GM12801 (cell line): ENCODE measurements at regions not wholly inside any gene's neighbourhood (a gene's known extent, or its start where the extent isn't known, plus 50 kb on each side); places are given as distances from the start of the nearest gene placed in this dataset.

Source experiments
- CTCF ChIP-seq: IDR thresholded peaks from one replicate; pipeline ENCODE4 v1.5.1; 2011; ENCODE audit warnings: control low read depth; ENCODE audit not compliant: insufficient read length; ENCODE audit errors: extremely low read depth

DNA sequence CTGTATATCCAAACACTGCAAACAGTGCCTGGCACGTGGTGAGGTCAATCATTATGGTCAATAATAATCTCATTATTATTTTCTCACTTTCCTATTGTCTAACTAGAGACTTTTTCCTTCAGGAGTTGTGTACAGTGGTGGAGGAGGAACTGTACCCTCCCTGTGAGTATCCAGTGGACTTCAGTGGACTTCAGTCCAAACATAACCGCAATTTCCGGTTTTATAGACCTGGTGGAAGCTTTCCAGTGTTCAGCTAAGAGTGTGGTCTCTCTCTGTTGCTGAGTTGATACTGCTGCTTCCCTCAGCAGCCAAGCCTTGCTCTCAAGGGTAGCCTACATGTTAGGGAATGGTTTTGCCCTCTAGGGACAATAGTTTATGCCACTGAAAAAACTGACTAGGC is 447.1 kb downstream of the TMEM182 start:
- TF ChIP-seq CTCF = no peak

GRCh38 chr2:103213028-103213542 is 451.3 kb downstream of the TMEM182 start:
- no peak for TF ChIP-seq CTCF

DNA sequence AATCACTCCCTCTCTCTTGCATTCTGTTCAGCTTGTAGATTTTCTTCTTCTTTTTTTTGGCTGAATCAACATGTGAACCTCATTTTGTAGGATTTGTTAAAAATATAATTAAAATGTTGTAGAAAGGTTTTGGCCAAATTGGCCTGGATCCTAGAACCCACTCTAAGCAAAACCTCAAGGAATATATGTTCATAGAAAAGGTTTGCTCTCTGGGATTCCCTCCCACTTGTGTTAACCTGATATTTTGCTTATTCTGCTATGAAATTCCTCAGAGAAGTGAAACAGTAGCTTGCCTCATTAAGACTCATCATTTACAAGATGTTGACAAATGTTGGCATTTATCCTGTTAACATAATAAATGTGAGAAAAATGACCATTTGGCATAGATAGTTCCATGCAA is 456.7 kb downstream of the TMEM182 start:
- TF ChIP-seq CTCF = no peak

DNA sequence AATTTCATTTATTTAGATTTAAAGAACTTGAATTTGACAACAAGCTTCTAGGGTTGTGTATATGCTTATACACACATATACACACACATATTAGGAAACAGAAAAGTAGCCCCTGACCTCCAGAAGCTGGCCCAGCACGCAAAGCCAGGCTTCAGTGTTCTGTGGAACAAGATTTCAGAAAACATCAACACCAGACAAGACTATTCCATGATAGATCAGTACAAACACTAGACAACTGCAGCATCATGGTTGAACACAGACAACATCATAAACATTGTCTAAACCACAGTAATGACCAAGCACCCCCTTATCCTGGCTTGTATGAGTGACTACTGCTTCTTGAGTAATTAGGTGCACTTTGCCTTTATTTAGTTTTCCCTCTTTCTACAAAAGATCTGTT is 457.6 kb downstream of the TMEM182 start:
- no peak for TF ChIP-seq CTCF

- TF ChIP-seq CTCF = no peak
Measured at GRCh38 chr2:103222969-103223368, 461.1 kb downstream of the TMEM182 start.

GRCh38 chr2:103230796-103231195 is 469.0 kb downstream of the TMEM182 start:
- TF ChIP-seq CTCF = no peak

GRCh38 chr2:103232865-103233264 is 471.0 kb downstream of the TMEM182 start:
- TF ChIP-seq CTCF = no peak

GRCh38 chr2:103233691-103234090 is 471.9 kb downstream of the TMEM182 start:
- no peak for TF ChIP-seq CTCF
